ENCODE measurements at regions not wholly inside any gene's neighbourhood (a gene's known extent, or its start where the extent isn't known, plus 50 kb on each side); places are given as distances from the start of the nearest gene placed in this dataset.

DNA sequence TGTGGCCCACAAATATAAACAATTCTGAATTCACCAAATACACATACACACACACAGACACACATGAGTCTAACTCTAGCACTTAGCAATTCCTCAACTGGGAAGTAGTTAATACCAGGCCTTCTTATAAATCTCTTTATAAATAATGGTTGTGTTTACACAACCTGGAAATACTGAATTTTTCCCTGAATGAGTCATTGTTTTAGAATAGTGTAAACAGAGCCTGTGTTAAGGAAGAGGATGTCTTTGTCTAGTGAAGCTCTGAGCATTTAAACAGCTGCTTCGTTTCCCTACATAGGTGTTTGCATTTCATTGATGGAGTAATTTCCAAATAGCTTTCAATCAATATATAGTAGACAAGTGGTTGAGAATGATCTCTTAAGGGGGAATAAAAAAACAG, 218.8 kb downstream of the BTG1 start:
- CTCF ChIA-PET, result interaction anchor here (1.3 kb wide), 1 partner anchor 349 kb away, joined by 3 read pairs; no protein-coding TSS in a partner anchor
- Mint-ChIP-seq H3K4me1 (ENCODE audit: low read depth) (peaks cover 7% of the 10 kb centered on the region), H3K4me3 (no peak overlapping the region), H3K27ac (no peak overlapping the region), H3K27me3 (no peaks in the 10 kb centered on the region), H3K9me3 (peaks cover 4% of the 10 kb centered on the region), H3K36me3 (ENCODE audit: low read depth) (no peaks in the 10 kb centered on the region)
- DNase-seq (no peak), ATAC-seq (no peak)
- intact Hi-C loops (cut with micrococcal nuclease), result no loop called here
- POLR2A ChIA-PET, result interaction anchor here (1.2 to 1.4 kb wide), 2 partner anchors 25 to 218 kb away, joined by 3 to 4 read pairs; no protein-coding TSS in a partner anchor
- TF ChIP-seq, protein P1, sequence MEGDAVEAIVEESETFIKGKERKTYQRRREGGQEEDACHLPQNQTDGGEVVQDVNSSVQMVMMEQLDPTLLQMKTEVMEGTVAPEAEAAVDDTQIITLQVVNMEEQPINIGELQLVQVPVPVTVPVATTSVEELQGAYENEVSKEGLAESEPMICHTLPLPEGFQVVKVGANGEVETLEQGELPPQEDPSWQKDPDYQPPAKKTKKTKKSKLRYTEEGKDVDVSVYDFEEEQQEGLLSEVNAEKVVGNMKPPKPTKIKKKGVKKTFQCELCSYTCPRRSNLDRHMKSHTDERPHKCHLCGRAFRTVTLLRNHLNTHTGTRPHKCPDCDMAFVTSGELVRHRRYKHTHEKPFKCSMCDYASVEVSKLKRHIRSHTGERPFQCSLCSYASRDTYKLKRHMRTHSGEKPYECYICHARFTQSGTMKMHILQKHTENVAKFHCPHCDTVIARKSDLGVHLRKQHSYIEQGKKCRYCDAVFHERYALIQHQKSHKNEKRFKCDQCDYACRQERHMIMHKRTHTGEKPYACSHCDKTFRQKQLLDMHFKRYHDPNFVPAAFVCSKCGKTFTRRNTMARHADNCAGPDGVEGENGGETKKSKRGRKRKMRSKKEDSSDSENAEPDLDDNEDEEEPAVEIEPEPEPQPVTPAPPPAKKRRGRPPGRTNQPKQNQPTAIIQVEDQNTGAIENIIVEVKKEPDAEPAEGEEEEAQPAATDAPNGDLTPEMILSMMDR (IDR thresholded peaks at IDR 0.05), result no peak

DNA sequence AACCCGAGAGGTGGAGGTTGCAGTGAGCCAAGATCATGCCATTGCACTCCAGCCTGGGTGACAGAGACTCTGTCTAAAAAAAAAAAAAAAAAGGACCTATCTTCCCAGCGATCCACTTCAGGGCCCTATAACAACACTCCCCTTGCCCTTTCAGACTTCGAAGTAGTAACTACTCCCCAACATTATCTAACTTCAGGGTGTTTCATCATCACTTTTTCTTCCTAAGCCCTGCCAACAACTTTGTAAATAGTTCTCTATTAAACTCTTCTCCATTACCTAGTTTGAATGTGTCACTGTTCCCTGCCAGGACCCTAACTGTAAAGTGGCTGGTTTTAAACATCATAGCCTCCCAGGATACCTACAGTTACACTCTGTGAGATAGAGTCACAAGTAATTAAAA, 220.8 kb downstream of the BTG1 start:
- TF ChIP-seq, protein P1 (IDR thresholded peaks at IDR 0.05), result no peak
- peaks cover 19% of the 10 kb centered on the region for H3K4me1 Mint-ChIP-seq (ENCODE audit: low read depth)
- no peak for DNase-seq
- POLR2A ChIA-PET, result no interaction called here
- ATAC-seq, result no peak
- intact Hi-C loops (cut with micrococcal nuclease), result no loop called here
- CTCF ChIA-PET, result no interaction called here
- peaks cover 4% of the 10 kb centered on the region for H3K9me3 Mint-ChIP-seq
- no peak overlapping the region for H3K27ac Mint-ChIP-seq
- H3K36me3 Mint-ChIP-seq (ENCODE audit: low read depth), result no peaks in the 10 kb centered on the region
- H3K4me3 Mint-ChIP-seq, result no peak overlapping the region
- no peaks in the 10 kb centered on the region for H3K27me3 Mint-ChIP-seq

DNA sequence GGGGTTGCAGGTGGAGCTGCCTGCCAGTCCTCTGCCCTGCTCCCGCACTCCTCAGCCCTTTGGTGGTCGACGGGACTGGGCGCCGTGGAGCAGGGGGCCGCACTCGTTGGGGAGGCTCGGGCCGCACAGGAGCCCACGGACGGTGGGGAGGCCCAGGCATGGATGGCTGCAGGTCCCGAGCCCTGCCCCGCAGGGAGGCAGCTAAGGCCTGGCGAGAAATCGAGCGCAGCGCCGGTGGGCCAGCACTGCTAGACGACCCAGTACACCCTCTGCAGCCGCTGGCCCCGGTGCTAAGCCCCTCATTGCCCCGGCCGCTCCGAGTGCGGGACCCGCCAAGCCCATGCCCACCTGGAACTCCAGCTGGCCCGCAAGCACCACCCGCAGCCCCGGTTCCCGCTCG, 221.8 kb downstream of the BTG1 start:
- H3K4me3 Mint-ChIP-seq, result no peak overlapping the region
- ATAC-seq, result no peak
- CTCF ChIA-PET, result no interaction called here

DNA sequence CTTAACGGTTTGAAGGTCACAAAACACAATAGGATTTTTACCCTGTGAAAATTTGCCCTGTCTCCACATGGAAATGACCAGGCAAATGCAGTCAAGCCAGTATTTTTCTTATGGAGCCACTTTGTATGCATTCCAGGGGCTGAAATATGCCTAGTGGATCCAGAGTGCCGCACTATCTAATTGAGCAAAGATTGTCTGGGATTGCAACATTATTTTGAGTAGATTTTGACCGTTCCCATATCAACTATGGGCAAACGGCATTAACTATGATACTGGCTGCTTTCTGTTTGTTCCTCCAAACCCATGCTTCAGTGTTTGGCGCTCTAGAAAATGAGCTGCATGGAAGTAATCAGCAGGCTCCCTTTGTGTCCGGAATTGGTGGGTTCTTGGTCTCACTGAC, 223.0 kb downstream of the BTG1 start:
- Mint-ChIP-seq H3K27ac (no peak overlapping the region), H3K27me3 (no peaks in the 10 kb centered on the region), H3K4me1 (ENCODE audit: low read depth) (peaks cover 21% of the 10 kb centered on the region), H3K4me3 (no peak overlapping the region), H3K36me3 (ENCODE audit: low read depth) (no peaks in the 10 kb centered on the region), H3K9me3 (peaks cover 2% of the 10 kb centered on the region)
- DNase-seq (no peak), ATAC-seq (no peak)
- ChIA-PET POLR2A (interaction anchor here (0.7 kb wide), 1 partner anchor 9 kb away, joined by 3 read pairs; no protein-coding TSS in a partner anchor), CTCF (interaction anchor here (2.5 kb wide), 1 partner anchor 112 kb away, joined by 7 read pairs; no protein-coding TSS in a partner anchor)
- intact Hi-C loops (cut with micrococcal nuclease), result no loop called here
- TF ChIP-seq, protein P1 (IDR thresholded peaks at IDR 0.05), result no peak

More for the DNA sequence above, 221.8 kb downstream of the BTG1 start:
- no peak for DNase-seq
- H3K4me1 Mint-ChIP-seq (ENCODE audit: low read depth), result peaks cover 19% of the 10 kb centered on the region
- intact Hi-C loops (cut with micrococcal nuclease), result no loop called here
- H3K27me3 Mint-ChIP-seq, result no peaks in the 10 kb centered on the region
- no peaks in the 10 kb centered on the region for H3K36me3 Mint-ChIP-seq (ENCODE audit: low read depth)
- peaks cover 4% of the 10 kb centered on the region for H3K9me3 Mint-ChIP-seq
- TF ChIP-seq, protein P1 (IDR thresholded peaks at IDR 0.05), result no peak
- POLR2A ChIA-PET, result interaction anchor here (0.5 kb wide), 1 partner anchor 74 kb away, joined by 3 read pairs; no protein-coding TSS in a partner anchor
- no peak overlapping the region for H3K27ac Mint-ChIP-seq

DNA sequence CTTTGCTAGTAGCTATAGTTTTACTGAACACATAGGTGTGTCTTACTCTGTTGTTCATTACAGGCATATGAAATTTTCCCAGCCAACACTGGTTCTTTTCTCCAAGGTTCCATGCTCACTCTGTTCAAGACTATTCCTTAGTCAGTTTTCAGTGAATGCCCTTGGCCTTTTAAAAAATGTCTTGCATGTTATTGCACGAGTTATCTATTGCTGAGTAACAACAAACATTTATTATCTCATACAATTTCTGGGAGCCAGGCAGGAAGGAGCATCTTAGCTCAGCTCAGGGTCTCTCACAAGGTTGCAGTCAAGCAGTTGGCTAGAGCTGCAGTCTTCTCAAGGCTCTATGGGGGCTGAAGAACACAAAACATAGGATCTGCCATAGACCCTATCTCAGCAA, 223.5 kb downstream of the BTG1 start:
- Mint-ChIP-seq H3K9me3 (peaks cover 2% of the 10 kb centered on the region), H3K4me1 (ENCODE audit: low read depth) (peaks cover 21% of the 10 kb centered on the region), H3K36me3 (ENCODE audit: low read depth) (no peaks in the 10 kb centered on the region), H3K4me3 (no peak overlapping the region), H3K27ac (no peak overlapping the region), H3K27me3 (no peaks in the 10 kb centered on the region)
- intact Hi-C loops (cut with micrococcal nuclease), result no loop called here
- CTCF ChIA-PET, result interaction anchor here (1.4 to 2.5 kb wide), 2 partner anchors 12 to 111 kb away, joined by 3 to 7 read pairs; no protein-coding TSS in a partner anchor
- DNase-seq (no peak), ATAC-seq (no peak)
- POLR2A ChIA-PET, result no interaction called here
- TF ChIP-seq, protein P1 (IDR thresholded peaks at IDR 0.05), result no peak

All from activated CD8-positive, alpha-beta T cell treated with anti-CD3 and anti-CD28 coated beads for 36 hours (primary cell).